Prostate gland (tissue), 2 donors: ENCODE measurements at regions not wholly inside any gene's neighbourhood (a gene's known extent, or its start where the extent isn't known, plus 50 kb on each side); places are given as distances from the start of the nearest gene placed in this dataset.

ENCODE experiments used
- POLR2A ChIP-seq: fragments of 450-650 bp; IDR thresholded peaks from one replicate; pipeline ENCODE4 v1.6.1; 2016; ENCODE audit warnings: antibody characterized with exemption, mild to moderate bottlenecking
- TF ChIP-seq, protein P1 (sequence below), 4 experiments: fragments of 200-600 bp in 2 of 4; fragments of 450-650 bp in 2 of 4; sonication (generic) in 2 of 4; IDR thresholded peaks; 1 replicate in 3 of 4; 2 replicates in 1 of 4; pipeline ENCODE4 v1.5.1; 2016 to 2019; ENCODE audit warnings: antibody characterized with exemption in 4 of 4, mild to moderate bottlenecking in 2 of 4, moderate library complexity in 2 of 4

DNA sequence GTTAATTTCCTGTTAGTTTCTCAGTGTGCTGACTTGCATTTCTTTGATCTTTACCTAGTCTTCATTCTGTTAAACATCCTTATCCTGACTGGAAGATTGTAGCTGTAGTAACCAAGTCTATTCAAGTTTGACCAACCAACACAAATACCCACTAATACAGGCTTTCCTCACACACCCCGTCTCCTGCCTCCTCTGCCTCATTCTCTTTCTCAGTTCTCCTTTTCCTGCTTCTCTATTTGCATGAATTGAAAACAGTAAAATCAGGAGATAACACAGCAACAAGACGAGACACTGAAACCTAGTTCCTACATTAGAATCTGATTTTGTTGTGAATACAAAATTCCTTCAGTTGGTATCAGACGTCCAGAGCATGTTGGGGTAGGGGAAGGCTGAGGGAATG is 116.9 kb upstream of the ARPP21 start:
- TF ChIP-seq, protein P1, sequence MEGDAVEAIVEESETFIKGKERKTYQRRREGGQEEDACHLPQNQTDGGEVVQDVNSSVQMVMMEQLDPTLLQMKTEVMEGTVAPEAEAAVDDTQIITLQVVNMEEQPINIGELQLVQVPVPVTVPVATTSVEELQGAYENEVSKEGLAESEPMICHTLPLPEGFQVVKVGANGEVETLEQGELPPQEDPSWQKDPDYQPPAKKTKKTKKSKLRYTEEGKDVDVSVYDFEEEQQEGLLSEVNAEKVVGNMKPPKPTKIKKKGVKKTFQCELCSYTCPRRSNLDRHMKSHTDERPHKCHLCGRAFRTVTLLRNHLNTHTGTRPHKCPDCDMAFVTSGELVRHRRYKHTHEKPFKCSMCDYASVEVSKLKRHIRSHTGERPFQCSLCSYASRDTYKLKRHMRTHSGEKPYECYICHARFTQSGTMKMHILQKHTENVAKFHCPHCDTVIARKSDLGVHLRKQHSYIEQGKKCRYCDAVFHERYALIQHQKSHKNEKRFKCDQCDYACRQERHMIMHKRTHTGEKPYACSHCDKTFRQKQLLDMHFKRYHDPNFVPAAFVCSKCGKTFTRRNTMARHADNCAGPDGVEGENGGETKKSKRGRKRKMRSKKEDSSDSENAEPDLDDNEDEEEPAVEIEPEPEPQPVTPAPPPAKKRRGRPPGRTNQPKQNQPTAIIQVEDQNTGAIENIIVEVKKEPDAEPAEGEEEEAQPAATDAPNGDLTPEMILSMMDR (IDR thresholded peaks at IDR 0.05) = no peak
- TF ChIP-seq POLR2A = no peak
